IMR-90 (cell line): ENCODE measurements at regions not wholly inside any gene's neighbourhood (a gene's known extent, or its start where the extent isn't known, plus 50 kb on each side); places are given as distances from the start of the nearest gene placed in this dataset.
"Not testable (repeated sequence)": the region's sequence is repeated elsewhere in the genome, so short reads cannot be mapped to it uniquely, and the experiment has no call there.

Source experiments
- ATAC-seq: fragments of 200-7000 bp; cut with Tn5 transposase; 2 replicates; pipeline ENCODE4 v1.9.1; 2020; ENCODE audit warnings: low read depth, mild to moderate bottlenecking, moderate library complexity
- BruUV-seq: library from RNA; stranded (reverse); fragments of 400-500 nt; replicated peaks from 2 replicates; lab custom pipeline; 2021; lab: Mats Ljungman, UMichigan
- CTCF ChIA-PET: fragments of 300-600 bp; formaldehyde crosslinking; extraction: SDS; loops from one replicate; lab custom pipeline; 2021; ENCODE audit warnings: antibody characterized with exemption; lab: Yijun Ruan, JAX
- POLR2A ChIA-PET: fragments of 300-600 bp; sonication (Branson Sonifier 250); formaldehyde crosslinking; loops from one replicate; lab custom pipeline; 2022; ENCODE audit warnings: antibody characterized with exemption; ENCODE audit not compliant: unreplicated experiment; lab: Charles Lee
- DNase-seq: peaks from one replicate; pipeline ENCODE4 v3.0.0; 2013
- H2AFZ ChIP-seq: replicated peaks from 2 replicates; pipeline ENCODE3; 2013; ENCODE audit warnings: low read length, mild to moderate bottlenecking; ENCODE audit not compliant: poor library complexity
- H2AK5ac ChIP-seq: 2 replicates; pipeline ENCODE4 v1.6.1; 2013; ENCODE audit warnings: low read depth, low read length, inconsistent platforms
- H2AK9ac ChIP-seq: replicated peaks from 2 replicates; pipeline ENCODE3; 2013; ENCODE audit warnings: mild to moderate bottlenecking, low read depth, low read length, moderate library complexity; ENCODE audit not compliant: poor library complexity
- H2BK120ac ChIP-seq: 2 replicates; pipeline ENCODE4 v1.6.1; 2013; ENCODE audit warnings: low read depth, low read length, inconsistent platforms
- H2BK15ac ChIP-seq: 3 replicates; pipeline ENCODE4 v1.6.1; 2013; ENCODE audit warnings: low read depth, low read length, inconsistent platforms
- H2BK20ac ChIP-seq: 2 replicates; pipeline ENCODE4 v1.6.1; 2013; ENCODE audit warnings: low read depth, mild to moderate bottlenecking, inconsistent platforms, low read length, moderate library complexity
- H2BK5ac ChIP-seq: 2 replicates; pipeline ENCODE4 v1.6.1; 2013; ENCODE audit warnings: mild to moderate bottlenecking, low read depth, low read length, inconsistent platforms; ENCODE audit not compliant: poor library complexity, severe bottlenecking
- H3K14ac ChIP-seq: replicated peaks from 2 replicates; pipeline ENCODE4 v1.6.1; 2013; ENCODE audit warnings: low read depth, low read length, inconsistent platforms
- H3K18ac ChIP-seq: 2 replicates; pipeline ENCODE4 v1.6.1; 2013; ENCODE audit warnings: low read depth, low read length, control low read depth
- H3K23ac ChIP-seq: 2 replicates; pipeline ENCODE4 v1.6.1; 2013; ENCODE audit warnings: low read depth, low read length, inconsistent platforms
- H3K27ac ChIP-seq: 2 replicates; pipeline ENCODE4 v1.5.1; 2013; ENCODE audit warnings: mild to moderate bottlenecking, control low read depth, low read length; ENCODE audit not compliant: insufficient read depth
- H3K27me3 ChIP-seq: 2 replicates; pipeline ENCODE4 v1.6.1; 2013; ENCODE audit warnings: low read length; ENCODE audit not compliant: control insufficient read depth, insufficient read depth
- H3K36me3 ChIP-seq: 2 replicates; pipeline ENCODE4 v1.6.1; 2013; ENCODE audit warnings: low read length, mixed read lengths; ENCODE audit not compliant: control insufficient read depth, insufficient read depth
- H3K4ac ChIP-seq: 2 replicates; pipeline ENCODE4 v1.6.1; 2013; ENCODE audit warnings: low read depth, low read length, inconsistent platforms
- H3K4me1 ChIP-seq: 2 replicates; pipeline ENCODE4 v1.6.1; 2013; ENCODE audit warnings: low read length, mixed read lengths; ENCODE audit not compliant: control insufficient read depth, insufficient read depth
- H3K4me2 ChIP-seq: 2 replicates; pipeline ENCODE4 v1.6.1; 2013; ENCODE audit warnings: low read depth, mild to moderate bottlenecking, control low read depth, low read length, moderate library complexity
- H3K4me3 ChIP-seq: 2 replicates; pipeline ENCODE4 v1.5.1; 2013; ENCODE audit warnings: low read depth, mild to moderate bottlenecking, control low read depth, low read length, moderate library complexity; ENCODE audit not compliant: insufficient read depth
- H3K56ac ChIP-seq: 2 replicates; pipeline ENCODE4 v1.6.1; 2013; ENCODE audit warnings: low read length, inconsistent platforms; ENCODE audit not compliant: insufficient read depth; ENCODE audit errors: extremely low read depth
- H3K79me1 ChIP-seq, 2 experiments: 2 replicates each; pipeline ENCODE4 v1.6.1; 2013; ENCODE audit warnings: low read length in 2 of 2, inconsistent platforms in 1 of 2, low read depth in 1 of 2
- H3K9ac ChIP-seq: 2 replicates; pipeline ENCODE4 v1.6.1; 2013; ENCODE audit warnings: low read depth, low read length, control low read depth
- H3K9me1 ChIP-seq: 2 replicates; pipeline ENCODE4 v1.6.1; 2013; ENCODE audit warnings: low read length, inconsistent platforms; ENCODE audit not compliant: insufficient read depth
- H3K9me3 ChIP-seq: 2 replicates; pipeline ENCODE4 v1.6.1; 2013; ENCODE audit warnings: low read length; ENCODE audit not compliant: control insufficient read depth, insufficient read depth
- H4K20me1 ChIP-seq: 2 replicates; pipeline ENCODE4 v1.6.1; 2013; ENCODE audit warnings: low read length, inconsistent platforms; ENCODE audit not compliant: insufficient read depth
- H4K5ac ChIP-seq: 2 replicates; pipeline ENCODE4 v1.6.1; 2013; ENCODE audit warnings: mild to moderate bottlenecking, low read depth, low read length, control low read depth
- H4K8ac ChIP-seq, 2 experiments: 2 replicates each; pipeline ENCODE4 v1.6.1; 2013; ENCODE audit warnings: low read depth in 2 of 2, low read length in 2 of 2, control low read depth in 1 of 2, inconsistent platforms in 1 of 2
- H4K91ac ChIP-seq: 2 replicates; pipeline ENCODE4 v1.6.1; 2013; ENCODE audit warnings: low read depth, low read length, inconsistent platforms; ENCODE audit not compliant: insufficient read depth
- WGBS, 2 experiments: methylation state at CpG; one replicate each; pipeline versions ENCODE4 v1.1.5 to v1.1.7; 2013; ENCODE audit warnings: missing lambda C conversion rate in 2 of 2; ENCODE audit not compliant: insufficient read length in 1 of 2; ENCODE audit errors: extremely low coverage in 2 of 2; 5-methylcytosine and 5-hydroxymethylcytosine counted together
- dilution Hi-C: fragments of 300-500 bp; cut with HindIII; formaldehyde crosslinking; loops from one replicate; pipeline ENCODE4 v1.14.3; 2018; ENCODE audit warnings: low sequenced_read_pairs; ENCODE audit not compliant: unreplicated experiment
- in situ Hi-C: fragments of 300-500 bp; cut with MboI; formaldehyde crosslinking; loops from 3 replicates; pipeline ENCODE4 v1.14.3; 2019; ENCODE audit warnings: low sequenced_read_pairs, inconsistent platforms, mixed read lengths
- intact Hi-C: fragments of 100-400 bp; cut with micrococcal nuclease; formaldehyde crosslinking; loops from 2 replicates; pipeline ENCODE4 v1.10.0; 2022

DNA sequence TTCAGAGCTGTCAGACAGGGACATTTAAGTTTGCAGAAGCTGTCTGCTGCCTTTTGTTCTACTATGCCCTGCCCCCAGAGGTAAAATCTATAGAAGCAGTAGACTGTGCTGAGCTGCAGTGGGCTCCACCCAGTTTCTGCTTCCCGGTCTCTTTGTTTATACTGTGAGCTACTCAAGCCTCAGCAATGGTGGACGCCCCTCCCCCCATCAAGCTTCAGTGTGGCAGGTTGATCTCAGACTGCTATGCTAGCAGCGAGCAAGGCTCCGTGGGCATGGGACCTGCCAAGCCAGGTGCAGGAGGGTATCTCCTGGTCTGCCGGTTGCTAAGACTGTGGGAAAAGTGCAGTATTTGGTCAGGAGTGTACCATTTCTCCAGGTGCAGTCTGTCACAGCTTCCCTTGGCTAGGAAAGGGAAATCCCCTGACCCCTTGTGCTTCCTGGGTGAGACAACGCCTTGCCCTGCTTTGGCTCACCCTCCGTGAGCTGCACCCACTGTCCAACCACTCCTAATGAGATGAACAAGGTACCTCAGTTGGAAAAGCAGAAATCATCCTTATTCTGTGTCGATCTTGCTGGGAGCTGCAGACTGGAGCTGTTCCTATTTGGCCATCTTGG lies 692.2 kb downstream of the UTRN start:
- 0 out of 2 replicates have a peak overlapping the region, but pooled peaks have one; percentile 89 for H3K14ac ChIP-seq
- dilution Hi-C loops, H2BK5ac ChIP-seq, H2BK20ac ChIP-seq, H3K27me3 ChIP-seq, intact Hi-C loops, BruUV-seq, H3K4me1 ChIP-seq, H3K27ac ChIP-seq, H3K36me3 ChIP-seq, H3K9ac ChIP-seq, H4K20me1 ChIP-seq, H3K79me1 ChIP-seq, in situ Hi-C loops, H3K9me3 ChIP-seq, H3K4me3 ChIP-seq, H3K56ac ChIP-seq, H3K9me1 ChIP-seq, H3K23ac ChIP-seq: not testable (repeated sequence)
- ChIA-PET CTCF (interaction anchor here (1.0 to 2.1 kb wide), 2 partner anchors 12 to 14 kb away, joined by 3 to 7 read pairs; no protein-coding TSS in a partner anchor), POLR2A (interaction anchor here (0.6 kb wide), 1 partner anchor 16 kb away, joined by 3 read pairs; no protein-coding TSS in a partner anchor)
- H2BK120ac ChIP-seq, result peak overlapping the region; percentile 86
- H3K18ac ChIP-seq, result peak overlapping the region; percentile 22; the same call in 1 of the 2 replicates
- peak overlapping the region; percentile 69 for H3K4ac ChIP-seq
- peak overlapping the region; percentile 52 for H3K4me2 ChIP-seq
- H4K5ac ChIP-seq, result peak overlapping the region; percentile 6; the same call in 1 of the 2 replicates
- peak overlapping the region in 1 of 2 experiments; percentile 80; a peak in 3 of 4 replicates for H4K8ac ChIP-seq
- peak overlapping the region; percentile 82 for H2AFZ ChIP-seq
- H2AK9ac ChIP-seq, result peak overlapping the region; percentile 55
- peak overlapping the region; percentile 77 for H4K91ac ChIP-seq
- H2AK5ac ChIP-seq, result peak overlapping the region; percentile 60; the same call in 1 of the 2 replicates
- DNase-seq (peak; percentile 61), ATAC-seq (peak; percentile 97)
- H2BK15ac ChIP-seq, result 0 out of 3 replicates have a peak overlapping the region, but pooled peaks have one; percentile 44
- WGBS, 2 experiments, result 0% methylated on average over 1 of the region's 8 CpGs; no CpG with 5 or more reads in 1 of the 2 experiments
